CD14-positive monocyte (primary cell): ENCODE measurements at regions not wholly inside any gene's neighbourhood (a gene's known extent, or its start where the extent isn't known, plus 50 kb on each side); places are given as distances from the start of the nearest gene placed in this dataset.
A peak's percentile ranks its signal among the peaks of the same experiment; 100 is the strongest.

Experiments used
- DNase-seq, 3 donors: peaks; one replicate each; pipeline ENCODE4 v3.0.0-alpha.2; 2011 to 2022
- H2AFZ ChIP-seq: 2 replicates; pipeline ENCODE4 v1.6.0; 2012; ENCODE audit warnings: mild to moderate bottlenecking, low read depth, low read length, inconsistent platforms; ENCODE audit not compliant: insufficient read depth, poor library complexity, severe bottlenecking
- H3K27ac ChIP-seq, 2 donors: 1 replicate in 1 of 2; 2 replicates in 1 of 2; pipeline ENCODE4 v1.5.1; 2012 to 2013; ENCODE audit warnings: low read length in 2 of 2, control low read depth in 1 of 2, inconsistent platforms in 1 of 2, low read depth in 1 of 2, mild to moderate bottlenecking in 1 of 2
- H3K27me3 ChIP-seq, 2 donors: one replicate each; pipeline versions ENCODE4 v1.6.0 to v1.6.1; 2011 to 2013; ENCODE audit warnings: low read length in 2 of 2; ENCODE audit not compliant: control insufficient read depth in 2 of 2, insufficient read depth in 2 of 2
- H3K36me3 ChIP-seq, 2 donors: replicated peaks in 1 of 2; 1 replicate in 1 of 2; 2 replicates in 1 of 2; pipeline versions ENCODE4 v1.5.1 to v1.6.1; 2012 to 2013; ENCODE audit warnings: low read length in 2 of 2, control low read depth in 1 of 2, inconsistent platforms in 1 of 2, mild to moderate bottlenecking in 1 of 2; ENCODE audit not compliant: insufficient read depth in 2 of 2, control insufficient read depth in 1 of 2
- H3K4me1 ChIP-seq, 2 donors: 1 replicate in 1 of 2; 2 replicates in 1 of 2; pipeline versions ENCODE4 v1.5.1 to v1.6.1; 2012 to 2013; ENCODE audit warnings: low read length in 2 of 2, control low read depth in 1 of 2, inconsistent platforms in 1 of 2, mild to moderate bottlenecking in 1 of 2, moderate library complexity in 1 of 2; ENCODE audit not compliant: insufficient read depth in 2 of 2, control insufficient read depth in 1 of 2
- H3K4me2 ChIP-seq: replicated peaks from 2 replicates; pipeline ENCODE3; 2012; ENCODE audit warnings: low read length, moderate library complexity, mild to moderate bottlenecking; ENCODE audit not compliant: poor library complexity, severe bottlenecking; ENCODE audit errors: extremely low read depth
- H3K4me3 ChIP-seq, 3 experiments: fragments of 200-600 bp in 1 of 3; sonication (generic) in 1 of 3; replicated peaks in 1 of 3; 1 replicate in 2 of 3; 2 replicates in 1 of 3; pipeline ENCODE4 v1.5.1; 2011 to 2013; ENCODE audit warnings: low read length in 3 of 3, mild to moderate bottlenecking in 3 of 3, control low read depth in 2 of 3, low read depth in 2 of 3, inconsistent platforms in 1 of 3, moderate library complexity in 1 of 3
- H3K79me2 ChIP-seq: 2 replicates; pipeline ENCODE4 v1.6.0; 2012; ENCODE audit warnings: mild to moderate bottlenecking, control low read depth, inconsistent platforms, low read length, moderate library complexity; ENCODE audit not compliant: insufficient read depth
- H3K9ac ChIP-seq: 2 replicates; pipeline ENCODE4 v1.6.0; 2017; ENCODE audit warnings: low read length, mild to moderate bottlenecking; ENCODE audit not compliant: insufficient read depth, poor library complexity, severe bottlenecking
- H3K9me3 ChIP-seq, 2 donors: replicated peaks in 1 of 2; 1 replicate in 1 of 2; 2 replicates in 1 of 2; pipeline versions ENCODE4 v1.5.1 to v1.6.1; 2012 to 2013; ENCODE audit warnings: low read length in 2 of 2, control low read depth in 1 of 2; ENCODE audit not compliant: control insufficient read depth in 1 of 2, insufficient read depth in 1 of 2
- H4K20me1 ChIP-seq: 2 replicates; pipeline ENCODE4 v1.6.0; 2012; ENCODE audit warnings: mild to moderate bottlenecking, low read length, control low read depth, moderate library complexity; ENCODE audit not compliant: insufficient read depth
- H3K27ac Mint-ChIP-seq, 7 donors: one replicate each; pipeline ENCODE4 v1.8.0; 2020; ENCODE audit warnings: mild to moderate bottlenecking in 7 of 7, mixed read lengths in 7 of 7, moderate library complexity in 6 of 7, inconsistent platforms in 2 of 7
- H3K27me3 Mint-ChIP-seq, 3 donors: one replicate each; pipeline ENCODE4 v1.8.0; 2021 to 2022; ENCODE audit warnings: low read depth in 3 of 3, mild to moderate bottlenecking in 3 of 3, mixed read lengths in 3 of 3, moderate library complexity in 3 of 3, inconsistent platforms in 1 of 3
- H3K36me3 Mint-ChIP-seq, 2 donors: one replicate each; pipeline ENCODE4 v1.8.0; 2020; ENCODE audit warnings: mixed read lengths in 2 of 2, inconsistent platforms in 1 of 2, mild to moderate bottlenecking in 1 of 2
- H3K4me1 Mint-ChIP-seq: one replicate; pipeline ENCODE4 v1.8.0; 2020; ENCODE audit warnings: mild to moderate bottlenecking, mixed read lengths
- H3K4me3 Mint-ChIP-seq, 2 donors: one replicate each; pipeline ENCODE4 v1.8.0; 2020; ENCODE audit warnings: mild to moderate bottlenecking in 2 of 2, mixed read lengths in 2 of 2, moderate library complexity in 1 of 2
- H3K9me3 Mint-ChIP-seq, 7 donors: one replicate each; pipeline ENCODE4 v1.8.0; 2020 to 2022; ENCODE audit warnings: mixed read lengths in 7 of 7, mild to moderate bottlenecking in 6 of 7, moderate library complexity in 6 of 7, inconsistent platforms in 2 of 7
- CTCF ChIP-seq: fragments of 200-600 bp; IDR thresholded peaks from one replicate; pipeline ENCODE4 v1.8.0; 2022; ENCODE audit warnings: antibody characterized with exemption, mild to moderate bottlenecking
- WGBS: methylation state at CpG from one replicate; pipeline ENCODE4 v1.1.5; 2013; ENCODE audit warnings: missing lambda C conversion rate; ENCODE audit not compliant: insufficient coverage; 5-methylcytosine and 5-hydroxymethylcytosine counted together
- intact Hi-C, 2 donors: fragments of 100-400 bp; cut with micrococcal nuclease; formaldehyde crosslinking; loops; one replicate each; pipeline versions ENCODE4 v1.15.0 to v1.15.1; 2023

GRCh38 chr10:59577984-59578383 is 131.7 kb downstream of the SLC16A9 start:
- Histone ChIP-seq H3K4me2 (no peak overlapping the region), H2AFZ (no peak overlapping the region), H3K27ac (no peak overlapping the region), H3K9ac (no peak overlapping the region), H4K20me1 (no peaks in the 10 kb centered on the region), H3K79me2 (no peaks in the 10 kb centered on the region), H3K27me3 (peaks cover 0 to 2% of the 10 kb centered on the region in 2 donors), H3K36me3 (no peaks in the 10 kb centered on the region), H3K9me3 (no peaks in the 10 kb centered on the region), H3K4me3 (no peak overlapping the region), H3K4me1 (no peaks in the 10 kb centered on the region)
- WGBS = no CpG with 5 or more reads among the region's 2 CpGs
- no peak overlapping the region for H3K4me3 Mint-ChIP-seq
- no peak for TF ChIP-seq CTCF
- H3K27ac Mint-ChIP-seq = no peak overlapping the region
- peak in 1 of 3 donors; percentile 35 for DNase-seq
- intact Hi-C loops = no loop called here
- peaks cover 4% of the 10 kb centered on the region for H3K4me1 Mint-ChIP-seq
- H3K9me3 Mint-ChIP-seq = peaks cover 0 to 5% (median 0%) of the 10 kb centered on the region in 7 donors
- H3K27me3 Mint-ChIP-seq = peaks cover 0 to 7% (median 6%) of the 10 kb centered on the region in 3 donors
- H3K36me3 Mint-ChIP-seq = no peaks in the 10 kb centered on the region

- Histone ChIP-seq H3K4me1 (no peaks in the 10 kb centered on the region), H3K27me3 (peaks cover 0 to 2% of the 10 kb centered on the region in 2 donors), H3K9ac (no peak overlapping the region), H3K4me2 (no peak overlapping the region), H3K4me3 (no peak overlapping the region), H2AFZ (no peak overlapping the region), H4K20me1 (no peaks in the 10 kb centered on the region), H3K9me3 (no peaks in the 10 kb centered on the region), H3K36me3 (no peaks in the 10 kb centered on the region), H3K79me2 (no peaks in the 10 kb centered on the region), H3K27ac (no peak overlapping the region)
- H3K27me3 Mint-ChIP-seq = peaks cover 2 to 6% (median 4%) of the 10 kb centered on the region in 3 donors
- H3K9me3 Mint-ChIP-seq = peaks cover 0 to 6% (median 1%) of the 10 kb centered on the region in 7 donors
- intact Hi-C loops = no loop called here
- TF ChIP-seq CTCF = no peak
- H3K27ac Mint-ChIP-seq = no peak overlapping the region
- H3K4me3 Mint-ChIP-seq = no peak overlapping the region
- DNase-seq = no peak
- H3K36me3 Mint-ChIP-seq = no peaks in the 10 kb centered on the region
- peaks cover 4% of the 10 kb centered on the region for H3K4me1 Mint-ChIP-seq
These were observed 134.4 kb downstream of the SLC16A9 start for GRCh38 chr10:59575269-59575668.
